HG03095 (cell line): ENCODE measurements at regions not wholly inside any gene's neighbourhood (a gene's known extent, or its start where the extent isn't known, plus 50 kb on each side); places are given as distances from the start of the nearest gene placed in this dataset.

Experiments
- ATAC-seq: cut with Tn5 transposase; IDR thresholded peaks from one replicate; pipeline ENCODE4 v1.9.1; 2021; ENCODE audit warnings: moderate library complexity; ENCODE audit not compliant: unreplicated experiment

- no peak for ATAC-seq
Measured at GRCh38 chr13:110097013-110097412, 209.9 kb downstream of the COL4A1 start.

- ATAC-seq: no peak
Measured at GRCh38 chr13:110092831-110093247, 214.1 kb downstream of the COL4A1 start.

- no peak for ATAC-seq
Measured at GRCh38 chr13:110089815-110090214, 217.1 kb downstream of the COL4A1 start.

GRCh38 chr13:110089100-110089499 is 217.9 kb downstream of the COL4A1 start:
- ATAC-seq: no peak

GRCh38 chr13:110073982-110074381 is 233.0 kb downstream of the COL4A1 start:
- ATAC-seq: no peak

GRCh38 chr13:110070511-110071120 is 236.3 kb downstream of the COL4A1 start:
- ATAC-seq: no peak

- ATAC-seq: no peak
Measured at GRCh38 chr13:110070046-110070445, 236.9 kb downstream of the COL4A1 start.

GRCh38 chr13:110068176-110068473 is 238.8 kb downstream of the COL4A1 start:
- no peak for ATAC-seq

GRCh38 chr13:110067355-110068175 is 239.4 kb downstream of the COL4A1 start:
- ATAC-seq: no peak

GRCh38 chr13:110065780-110066179 is 241.2 kb downstream of the COL4A1 start:
- ATAC-seq: no peak

- ATAC-seq: no peak
Measured at GRCh38 chr13:110063490-110064421, 243.2 kb downstream of the COL4A1 start.

GRCh38 chr13:110062777-110063442 is 244.0 kb downstream of the COL4A1 start:
- ATAC-seq: no peak

- ATAC-seq: no peak
Measured at GRCh38 chr13:110062077-110062776, 244.7 kb downstream of the COL4A1 start.

GRCh38 chr13:110061270-110061669 is 245.7 kb downstream of the COL4A1 start:
- ATAC-seq: no peak

GRCh38 chr13:110057052-110057451 is 249.9 kb downstream of the COL4A1 start:
- ATAC-seq: no peak

GRCh38 chr13:110056640-110057039 is 250.3 kb downstream of the COL4A1 start:
- no peak for ATAC-seq

GRCh38 chr13:110055089-110055488 is 251.9 kb downstream of the COL4A1 start:
- ATAC-seq: peak; percentile 66

GRCh38 chr13:110054041-110054440 is 252.9 kb downstream of the COL4A1 start:
- no peak for ATAC-seq

GRCh38 chr13:110047496-110047895 is 259.5 kb downstream of the COL4A1 start:
- no peak for ATAC-seq

- ATAC-seq: no peak
Measured at GRCh38 chr13:110046811-110047210, 260.1 kb downstream of the COL4A1 start.
